HG02763 (cell line): ENCODE measurements at regions not wholly inside any gene's neighbourhood (a gene's known extent, or its start where the extent isn't known, plus 50 kb on each side); places are given as distances from the start of the nearest gene placed in this dataset.
"Not testable (repeated sequence)": the region's sequence is repeated elsewhere in the genome, so short reads cannot be mapped to it uniquely, and the experiment has no call there.

ENCODE experiments used
- ATAC-seq: cut with Tn5 transposase; IDR thresholded peaks from one replicate; pipeline ENCODE4 v1.9.1; 2021; ENCODE audit warnings: mild to moderate bottlenecking, moderate library complexity; ENCODE audit not compliant: unreplicated experiment

DNA sequence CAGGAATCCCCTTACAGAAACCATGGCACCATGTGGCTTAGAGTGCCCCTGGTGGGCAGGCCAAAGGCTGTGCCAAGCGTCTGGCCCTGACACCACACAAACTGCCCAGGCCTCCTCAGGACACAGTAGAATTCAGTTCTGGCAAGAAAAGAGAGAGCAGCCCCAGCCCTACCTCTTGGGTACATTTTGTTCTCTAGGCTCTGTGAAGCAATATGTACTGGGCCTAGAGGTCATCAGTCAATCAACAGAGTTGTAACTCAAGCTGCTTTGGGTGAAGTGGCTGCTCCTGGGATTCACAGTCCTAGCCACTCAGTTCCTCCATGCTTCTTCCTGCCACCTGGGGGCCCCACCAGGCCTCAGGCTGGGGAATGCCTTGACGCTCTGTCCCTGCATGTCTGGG is 158.1 kb upstream of the MAMLD1 start:
- ATAC-seq, result no peak

DNA sequence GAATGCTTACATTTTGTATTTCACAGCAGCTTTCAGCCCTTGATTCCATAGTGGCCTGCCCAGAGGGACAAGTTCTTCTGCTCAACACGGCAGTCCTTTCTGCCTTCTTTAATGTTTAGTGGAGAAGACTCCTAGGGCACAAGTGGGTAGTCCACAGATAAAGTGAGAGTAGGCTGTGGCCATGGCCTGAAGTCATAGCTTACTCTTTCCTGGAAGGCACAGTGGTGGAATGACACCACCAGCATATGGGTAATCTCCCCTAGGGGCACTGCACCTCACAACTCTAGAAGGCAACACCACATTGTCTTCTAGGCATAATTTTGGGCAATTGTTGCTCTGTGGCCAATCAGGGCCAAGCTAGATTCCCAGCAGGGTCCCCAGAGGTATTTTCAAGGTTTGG is 155.4 kb upstream of the MAMLD1 start:
- no peak for ATAC-seq

GRCh38 chrX:150211988-150212387 is 151.1 kb upstream of the MAMLD1 start:
- no peak for ATAC-seq

DNA sequence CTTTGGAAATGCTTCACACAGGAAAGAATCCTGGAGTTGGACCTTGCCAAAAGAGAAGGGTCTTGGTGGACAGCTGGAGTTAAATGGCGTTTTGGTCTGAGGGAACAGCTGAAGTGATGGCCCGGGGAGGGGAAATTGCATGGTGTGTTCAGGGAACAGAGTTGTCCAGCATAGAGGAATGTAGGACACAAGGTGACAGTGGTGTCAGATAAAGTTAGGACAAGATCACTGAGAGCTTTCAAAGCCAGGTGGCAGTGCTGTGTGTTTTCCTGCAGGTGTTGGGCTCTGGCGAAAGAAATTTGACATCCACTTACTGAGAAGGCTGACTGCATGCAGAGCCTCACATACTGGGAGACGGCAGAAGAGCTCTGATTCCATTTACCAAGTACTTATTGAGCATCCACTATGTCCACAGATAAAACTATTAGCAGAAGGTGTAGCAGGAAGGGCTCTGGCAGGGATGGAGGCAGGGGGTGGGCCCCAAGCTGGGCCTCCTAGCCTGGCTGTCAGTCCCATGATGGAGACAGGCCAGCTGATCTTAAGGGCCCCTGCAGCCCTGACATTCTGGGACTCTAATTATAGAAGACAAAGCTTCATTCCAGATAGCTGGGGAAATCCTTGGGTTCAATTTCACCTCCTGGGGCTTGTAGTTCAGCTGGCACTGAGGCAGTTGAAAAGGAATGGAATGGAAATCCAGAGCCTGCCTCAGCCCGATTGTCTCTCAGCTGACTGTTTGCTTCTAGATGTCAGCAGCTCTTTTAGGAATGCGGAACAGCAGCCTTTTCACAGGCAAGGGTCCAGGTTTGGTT is 150.2 kb upstream of the MAMLD1 start:
- no peak for ATAC-seq

DNA sequence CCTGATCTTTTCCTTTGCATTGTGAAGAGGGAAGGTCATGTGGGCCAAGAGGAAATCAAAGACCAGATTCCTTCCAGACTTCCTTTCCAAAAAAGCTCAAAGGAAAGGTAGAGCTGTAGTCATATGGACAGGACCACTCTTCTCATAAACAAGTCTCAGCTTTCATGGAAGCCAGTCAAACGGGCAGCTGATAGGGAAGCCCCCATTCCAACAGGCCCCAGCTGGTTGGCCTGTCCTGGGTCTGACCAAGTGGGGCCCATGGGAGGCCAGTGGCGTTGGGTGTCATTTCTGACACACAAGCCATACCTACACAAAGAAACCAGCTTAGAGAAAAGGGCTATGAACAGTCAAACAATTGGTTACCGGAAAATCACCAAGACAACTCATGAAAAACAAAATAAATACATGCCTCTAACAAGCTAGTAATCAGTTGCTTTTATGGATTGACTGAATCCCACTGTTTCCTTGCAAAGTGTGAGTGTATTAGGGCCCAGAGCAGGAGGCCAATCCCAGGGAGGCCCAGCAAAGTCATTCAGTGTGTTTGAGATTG is 149.6 kb upstream of the MAMLD1 start:
- no peak for ATAC-seq

DNA sequence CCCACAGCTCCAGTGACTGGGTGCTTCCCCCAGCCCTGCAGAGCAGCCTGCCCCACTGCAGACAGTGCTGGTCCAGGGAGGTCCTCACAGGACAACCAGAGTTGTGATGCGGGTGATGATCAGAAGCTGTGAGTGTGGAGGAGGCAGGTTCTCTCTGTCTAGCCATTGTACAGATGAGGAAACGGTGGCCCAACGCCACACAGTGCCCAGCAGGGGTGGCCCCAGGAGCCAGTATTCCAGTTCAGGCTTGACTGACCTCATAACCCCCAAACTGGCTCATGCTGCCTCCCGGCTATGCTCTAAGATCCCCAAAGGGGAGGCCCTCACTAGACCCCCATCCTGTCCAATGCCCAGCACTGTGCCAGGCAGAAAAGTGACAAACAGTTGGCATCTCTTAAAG is 147.1 kb upstream of the MAMLD1 start:
- not testable (repeated sequence) for ATAC-seq

GRCh38 chrX:150216716-150217115 is 146.4 kb upstream of the MAMLD1 start:
- ATAC-seq, result no peak

DNA sequence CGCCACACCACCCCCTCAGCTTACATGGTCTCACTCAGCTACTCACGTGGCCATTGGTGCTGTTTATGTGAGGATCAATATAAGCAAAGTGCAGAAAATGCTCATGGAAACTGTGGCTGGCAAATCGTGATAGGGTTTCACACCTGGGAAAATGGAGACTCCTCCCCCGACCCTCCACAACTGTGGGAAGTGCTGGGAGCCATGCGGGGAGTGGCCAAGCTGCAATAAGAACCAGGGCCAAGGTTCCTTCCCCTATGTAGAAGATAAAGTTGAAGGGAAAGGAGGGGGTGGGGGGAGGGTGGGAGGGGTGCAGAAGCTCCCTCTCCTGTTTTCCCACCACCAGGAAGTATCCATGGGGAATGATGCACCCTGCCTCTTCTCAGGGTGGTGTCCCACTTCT is 145.5 kb upstream of the MAMLD1 start:
- ATAC-seq, result no peak

- ATAC-seq, result no peak
Measured at GRCh38 chrX:150219374-150220185, 143.5 kb upstream of the MAMLD1 start.

GRCh38 chrX:150223176-150224015 is 139.7 kb upstream of the MAMLD1 start:
- ATAC-seq, result no peak

GRCh38 chrX:150224676-150225075 is 138.4 kb upstream of the MAMLD1 start:
- no peak for ATAC-seq

- ATAC-seq, result no peak
Measured at GRCh38 chrX:150225266-150225665, 137.9 kb upstream of the MAMLD1 start.

DNA sequence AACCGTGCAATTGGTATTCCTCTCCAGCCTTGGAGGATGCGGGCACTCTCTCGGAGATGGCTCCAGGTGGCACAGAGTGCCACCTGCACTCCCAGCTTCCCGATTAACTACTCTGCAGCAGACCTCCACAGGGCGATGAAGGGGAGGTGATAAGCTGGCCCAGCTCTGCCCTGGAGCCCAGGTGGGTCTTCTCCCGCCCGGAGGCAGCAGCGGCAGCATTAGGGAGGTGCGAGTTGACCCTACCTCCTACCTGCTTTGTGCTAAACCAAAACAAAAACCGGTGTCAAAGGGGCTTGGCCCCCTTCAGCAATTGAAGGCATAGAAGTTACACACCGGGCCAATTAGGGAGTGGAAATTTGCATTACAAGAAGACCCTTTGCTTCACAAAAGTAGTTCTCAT is 137.4 kb upstream of the MAMLD1 start:
- no peak for ATAC-seq

GRCh38 chrX:150226223-150226965 is 136.7 kb upstream of the MAMLD1 start:
- no peak for ATAC-seq

- ATAC-seq, result no peak
Measured at GRCh38 chrX:150227321-150227860, 135.7 kb upstream of the MAMLD1 start.

- ATAC-seq, result no peak
Measured at GRCh38 chrX:150227873-150228410, 135.2 kb upstream of the MAMLD1 start.

- no peak for ATAC-seq
Measured at GRCh38 chrX:150228431-150228830, 134.7 kb upstream of the MAMLD1 start.

GRCh38 chrX:150229030-150229429 is 134.1 kb upstream of the MAMLD1 start:
- ATAC-seq, result no peak

- no peak for ATAC-seq
Measured at GRCh38 chrX:150229481-150229880, 133.6 kb upstream of the MAMLD1 start.

DNA sequence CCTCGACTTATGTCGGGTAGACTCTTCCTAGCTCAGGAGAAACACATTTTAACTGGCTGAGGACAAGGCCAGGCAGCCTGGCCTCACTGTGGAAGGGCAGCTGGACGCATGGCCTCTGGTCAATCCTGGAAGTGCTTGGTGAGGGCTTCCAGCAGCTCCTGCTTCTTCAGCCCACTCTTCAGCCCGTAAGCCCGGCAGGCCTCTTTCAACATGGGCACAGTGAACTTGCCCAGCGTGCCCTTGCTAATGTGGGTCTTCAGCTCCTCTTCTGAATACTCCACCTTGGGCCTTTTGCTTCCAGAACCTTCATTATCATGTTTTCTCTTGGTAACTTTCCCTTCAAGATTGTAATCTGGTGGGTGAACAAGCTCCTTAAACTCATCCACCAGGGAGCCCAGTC is 132.2 kb upstream of the MAMLD1 start:
- ATAC-seq, result not testable (repeated sequence)
